ENCODE measurements at regions not wholly inside any gene's neighbourhood (a gene's known extent, or its start where the extent isn't known, plus 50 kb on each side); places are given as distances from the start of the nearest gene placed in this dataset.
"Not testable (repeated sequence)": the region's sequence is repeated elsewhere in the genome, so short reads cannot be mapped to it uniquely, and the experiment has no call there.

DNA sequence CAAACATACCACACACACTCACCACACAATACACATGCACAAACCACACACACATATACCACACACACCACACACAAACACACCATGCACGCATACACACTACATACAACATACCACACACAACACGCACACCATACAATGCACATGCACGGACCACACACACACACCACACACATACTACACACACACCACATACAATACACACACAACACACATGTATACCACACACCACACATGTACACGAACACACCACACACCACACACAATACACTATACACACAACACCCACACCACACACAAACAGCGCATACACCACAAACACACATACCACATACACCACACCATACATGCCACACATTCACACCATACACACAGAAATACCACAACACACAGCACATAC lies 480.3 kb downstream of the DIRAS2 start:
- TF ChIP-seq, protein P1, sequence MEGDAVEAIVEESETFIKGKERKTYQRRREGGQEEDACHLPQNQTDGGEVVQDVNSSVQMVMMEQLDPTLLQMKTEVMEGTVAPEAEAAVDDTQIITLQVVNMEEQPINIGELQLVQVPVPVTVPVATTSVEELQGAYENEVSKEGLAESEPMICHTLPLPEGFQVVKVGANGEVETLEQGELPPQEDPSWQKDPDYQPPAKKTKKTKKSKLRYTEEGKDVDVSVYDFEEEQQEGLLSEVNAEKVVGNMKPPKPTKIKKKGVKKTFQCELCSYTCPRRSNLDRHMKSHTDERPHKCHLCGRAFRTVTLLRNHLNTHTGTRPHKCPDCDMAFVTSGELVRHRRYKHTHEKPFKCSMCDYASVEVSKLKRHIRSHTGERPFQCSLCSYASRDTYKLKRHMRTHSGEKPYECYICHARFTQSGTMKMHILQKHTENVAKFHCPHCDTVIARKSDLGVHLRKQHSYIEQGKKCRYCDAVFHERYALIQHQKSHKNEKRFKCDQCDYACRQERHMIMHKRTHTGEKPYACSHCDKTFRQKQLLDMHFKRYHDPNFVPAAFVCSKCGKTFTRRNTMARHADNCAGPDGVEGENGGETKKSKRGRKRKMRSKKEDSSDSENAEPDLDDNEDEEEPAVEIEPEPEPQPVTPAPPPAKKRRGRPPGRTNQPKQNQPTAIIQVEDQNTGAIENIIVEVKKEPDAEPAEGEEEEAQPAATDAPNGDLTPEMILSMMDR (conservative IDR thresholded peaks at IDR 0.05; ENCODE audit: low read length), result no peak
- ChIA-PET POLR2A (no interaction called here), CTCF (ENCODE audit: unreplicated experiment) (no interaction called here)
- Histone ChIP-seq H3K4me3 (ENCODE audit: low read depth, low read length, poor library complexity, severe bottlenecking) (no peak overlapping the region), H3K9me3 (ENCODE audit: low read length) (no peaks in the 10 kb centered on the region), H3K4me1 (ENCODE audit: insufficient read depth, low read length, poor library complexity, severe bottlenecking) (no peaks in the 10 kb centered on the region), H4K20me1 (ENCODE audit: insufficient read depth, low read length) (no peaks in the 10 kb centered on the region), H3K4me2 (ENCODE audit: low read length) (no peak overlapping the region), H3K79me2 (ENCODE audit: insufficient read depth, low read depth, low read length) (no peaks in the 10 kb centered on the region), H2AFZ (ENCODE audit: low read length) (no peak overlapping the region), H3K9me2 (ENCODE audit: insufficient read depth, low read length) (no peaks in the 10 kb centered on the region), H3K36me3 (ENCODE audit: insufficient read depth, low read length) (no peaks in the 10 kb centered on the region), H3K27ac (ENCODE audit: low read depth, low read length, poor library complexity, severe bottlenecking) (no peak overlapping the region)
- no TSS peak for BruUV-seq (replicated peaks)
- intact Hi-C loops (cut with micrococcal nuclease; ENCODE audit: unreplicated experiment), result no loop called here
- DNase-seq (ENCODE audit: low spot score), result no peak

DNA sequence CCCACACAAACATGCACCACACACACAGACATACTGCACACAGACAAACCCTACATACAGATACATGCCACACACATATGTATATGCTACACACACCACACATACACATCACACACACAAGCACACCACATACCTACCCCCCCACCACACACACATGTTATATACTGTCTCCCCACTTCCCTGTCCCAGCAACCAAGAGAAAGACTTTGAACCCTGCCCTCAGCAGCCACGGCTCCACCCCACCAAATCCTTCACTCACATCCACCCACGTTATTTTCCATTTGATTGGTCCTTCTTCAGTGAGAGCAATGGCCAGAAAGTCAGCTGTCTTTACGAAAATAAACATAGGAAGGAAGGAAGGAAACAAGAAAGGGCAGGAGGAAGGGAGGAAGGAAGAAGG lies 479.8 kb downstream of the DIRAS2 start:
- no TSS peak for BruUV-seq (replicated peaks)
- POLR2A ChIA-PET, result no interaction called here
- CTCF ChIA-PET (ENCODE audit: unreplicated experiment), result no interaction called here
- Histone ChIP-seq H3K4me3 (ENCODE audit: low read depth, low read length, poor library complexity, severe bottlenecking) (no peak overlapping the region), H3K79me2 (ENCODE audit: insufficient read depth, low read depth, low read length) (no peaks in the 10 kb centered on the region), H3K27ac (ENCODE audit: low read depth, low read length, poor library complexity, severe bottlenecking) (no peak overlapping the region), H3K9me3 (ENCODE audit: low read length) (no peaks in the 10 kb centered on the region), H3K36me3 (ENCODE audit: insufficient read depth, low read length) (no peaks in the 10 kb centered on the region), H3K4me2 (ENCODE audit: low read length) (no peak overlapping the region), H2AFZ (ENCODE audit: low read length) (no peak overlapping the region), H3K9me2 (ENCODE audit: insufficient read depth, low read length) (no peaks in the 10 kb centered on the region), H3K4me1 (ENCODE audit: insufficient read depth, low read length, poor library complexity, severe bottlenecking) (no peaks in the 10 kb centered on the region), H4K20me1 (ENCODE audit: insufficient read depth, low read length) (no peaks in the 10 kb centered on the region)
- DNase-seq (ENCODE audit: low spot score), result no peak
- intact Hi-C loops (cut with micrococcal nuclease; ENCODE audit: unreplicated experiment), result no loop called here
- TF ChIP-seq, protein P1 (conservative IDR thresholded peaks at IDR 0.05; ENCODE audit: low read length), result no peak
- no peak for TF ChIP-seq EZH2phosphoT487 (IDR thresholded peaks at IDR 0.05; ENCODE audit: borderline replicate concordance, low read depth, low read length)

DNA sequence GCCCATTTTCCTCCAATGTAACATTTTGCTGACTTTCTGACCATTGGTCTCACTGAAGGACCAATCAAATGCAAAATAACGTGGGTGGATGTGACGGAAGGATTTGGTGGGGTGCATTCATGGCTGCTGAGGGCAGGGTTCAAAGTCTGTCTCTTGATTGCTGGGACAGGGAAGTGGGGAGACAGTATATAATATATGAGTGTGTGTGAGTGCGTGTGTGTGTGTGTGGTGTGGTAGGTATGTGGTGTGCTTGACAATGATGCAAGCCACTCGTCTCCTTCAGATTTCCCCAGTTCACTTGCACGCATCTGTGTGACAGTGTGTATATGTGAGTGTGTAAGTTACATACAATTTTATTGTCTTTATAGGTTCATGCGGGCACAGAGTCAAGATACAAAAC lies 477.3 kb downstream of the DIRAS2 start:
- no peaks in the 10 kb centered on the region for H3K9me3 ChIP-seq (ENCODE audit: low read length)
- H3K4me3 ChIP-seq (ENCODE audit: low read depth, low read length, poor library complexity, severe bottlenecking), result no peak overlapping the region
- H2AFZ ChIP-seq (ENCODE audit: low read length), result no peak overlapping the region
- no peaks in the 10 kb centered on the region for H3K4me1 ChIP-seq (ENCODE audit: insufficient read depth, low read length, poor library complexity, severe bottlenecking)
- TF ChIP-seq, protein P1 (conservative IDR thresholded peaks at IDR 0.05; ENCODE audit: low read length), result no peak
- TF ChIP-seq EZH2phosphoT487 (IDR thresholded peaks at IDR 0.05; ENCODE audit: borderline replicate concordance, low read depth, low read length), result no peak
- H3K27ac ChIP-seq (ENCODE audit: low read depth, low read length, poor library complexity, severe bottlenecking), result no peak overlapping the region
- CTCF ChIA-PET (ENCODE audit: unreplicated experiment), result no interaction called here
- DNase-seq (ENCODE audit: low spot score), result no peak
- no peaks in the 10 kb centered on the region for H3K36me3 ChIP-seq (ENCODE audit: insufficient read depth, low read length)
- H4K20me1 ChIP-seq (ENCODE audit: insufficient read depth, low read length), result no peaks in the 10 kb centered on the region
- intact Hi-C loops (cut with micrococcal nuclease; ENCODE audit: unreplicated experiment), result no loop called here
- BruUV-seq (replicated peaks), result no TSS peak
- H3K79me2 ChIP-seq (ENCODE audit: insufficient read depth, low read depth, low read length), result no peaks in the 10 kb centered on the region
- no peaks in the 10 kb centered on the region for H3K9me2 ChIP-seq (ENCODE audit: insufficient read depth, low read length)
- POLR2A ChIA-PET, result no interaction called here
- H3K4me2 ChIP-seq (ENCODE audit: low read length), result no peak overlapping the region

DNA sequence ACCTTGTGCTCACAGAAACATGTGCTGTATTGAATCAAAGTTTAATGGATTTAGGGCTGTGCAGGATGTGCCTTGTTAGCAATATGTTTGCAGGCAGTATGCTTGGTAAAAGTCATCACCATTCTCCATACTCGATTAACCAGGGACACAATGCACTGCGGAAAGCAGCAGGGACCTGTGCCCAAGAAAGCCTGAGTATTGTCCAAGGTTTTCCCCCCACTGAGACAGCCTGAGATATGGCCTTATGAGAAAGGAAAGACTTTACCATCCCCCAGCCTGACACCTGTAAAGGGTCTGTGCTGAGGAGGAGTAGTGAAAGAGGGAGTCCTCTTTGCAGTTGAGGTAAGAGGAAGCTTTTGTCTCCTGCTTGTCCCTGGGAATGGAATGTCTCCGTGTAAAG lies 476.2 kb downstream of the DIRAS2 start:
- not testable (repeated sequence) for H4K20me1 ChIP-seq (ENCODE audit: insufficient read depth, low read length)

More for the DNA sequence above, 476.2 kb downstream of the DIRAS2 start:
- H3K4me1 ChIP-seq (ENCODE audit: insufficient read depth, low read length, poor library complexity, severe bottlenecking); H3K36me3 ChIP-seq (ENCODE audit: insufficient read depth, low read length); H3K27ac ChIP-seq (ENCODE audit: low read depth, low read length, poor library complexity, severe bottlenecking); CTCF ChIA-PET (ENCODE audit: unreplicated experiment); H3K4me3 ChIP-seq (ENCODE audit: low read depth, low read length, poor library complexity, severe bottlenecking); H3K4me2 ChIP-seq (ENCODE audit: low read length); intact Hi-C loops (cut with micrococcal nuclease; ENCODE audit: unreplicated experiment); H3K9me2 ChIP-seq (ENCODE audit: insufficient read depth, low read length); BruUV-seq (replicated peaks); H3K9me3 ChIP-seq (ENCODE audit: low read length); H2AFZ ChIP-seq (ENCODE audit: low read length); H3K79me2 ChIP-seq (ENCODE audit: insufficient read depth, low read depth, low read length); DNase-seq (ENCODE audit: low spot score): not testable (repeated sequence)
- POLR2A ChIA-PET, result interaction anchor here (0.6 kb wide), 1 partner anchor 9 kb away, joined by 3 read pairs; no protein-coding TSS in a partner anchor

All from OCI-LY7 (cell line).